ENCODE measurements at regions not wholly inside any gene's neighbourhood (a gene's known extent, or its start where the extent isn't known, plus 50 kb on each side); places are given as distances from the start of the nearest gene placed in this dataset.

DNA sequence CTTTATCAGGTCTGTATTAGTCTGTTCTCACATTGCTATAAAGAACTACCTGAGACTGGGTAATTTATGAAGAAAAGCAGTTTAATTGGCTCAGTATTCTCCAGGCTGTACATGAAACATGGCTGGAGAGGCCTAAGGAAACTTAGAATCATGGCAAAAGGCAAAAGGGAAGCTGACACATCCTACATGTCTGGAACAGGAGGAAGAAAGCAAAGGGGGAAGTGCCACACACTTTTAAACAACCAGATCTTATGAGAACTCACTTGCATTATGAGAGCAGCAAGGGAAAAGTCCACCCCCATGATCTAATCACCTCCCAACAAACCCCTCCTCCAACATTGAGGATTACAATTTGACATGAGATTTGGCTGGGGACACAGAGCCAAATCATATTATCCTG lies 132.1 kb downstream of the PCSK1 start:
- no peaks in the 10 kb centered on the region for H3K9me3 ChIP-seq (ENCODE audit: low read depth, low read length, poor library complexity, severe bottlenecking)
- POLR2A ChIA-PET (ENCODE audit: low non-redundant PET), result no interaction called here
- no TSS peak for BruUV-seq (replicated peaks)
- TF ChIP-seq EZH2 (IDR thresholded peaks at IDR 0.05; ENCODE audit: borderline replicate concordance, low read depth, low read length, poor library complexity, severe bottlenecking), result no peak
- intact Hi-C loops (cut with micrococcal nuclease; ENCODE audit: unreplicated experiment), result no loop called here
- no peak overlapping the region for H3K4me3 ChIP-seq (ENCODE audit: low read depth, low read length, poor library complexity, severe bottlenecking)
- no peak for DNase-seq (ENCODE audit: low spot score)
- no peak overlapping the region for H3K27ac ChIP-seq (ENCODE audit: low read depth, low read length, poor library complexity, severe bottlenecking)
- no peaks in the 10 kb centered on the region for H3K4me1 ChIP-seq (ENCODE audit: insufficient read depth, low read length, poor library complexity, severe bottlenecking)
- H3K27me3 ChIP-seq (replicated peaks; ENCODE audit: insufficient read depth, low read depth, low read length, poor library complexity), result no peaks in the 10 kb centered on the region
- CTCF ChIA-PET, result no interaction called here
- H3K36me3 ChIP-seq (ENCODE audit: insufficient read depth, low read length, poor library complexity, severe bottlenecking), result no peaks in the 10 kb centered on the region

DNA sequence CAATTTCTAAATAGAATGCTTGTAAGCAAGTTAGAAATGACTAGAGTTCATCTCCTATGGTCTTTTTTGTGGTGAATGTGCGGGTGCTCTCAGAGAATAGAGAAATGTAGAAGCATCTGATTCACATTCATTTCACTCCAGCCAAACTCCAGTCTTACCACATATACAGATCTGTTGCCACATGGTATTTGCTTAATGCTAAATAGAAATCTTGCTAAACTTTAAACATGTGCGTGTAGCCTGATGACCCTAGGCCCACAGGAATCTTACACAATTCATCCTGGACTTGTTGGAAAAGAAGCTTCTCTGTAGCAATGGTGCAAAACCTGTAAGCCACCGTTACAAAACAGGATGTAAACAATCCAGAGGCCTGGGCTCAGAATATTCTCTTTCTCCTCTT lies 135.2 kb downstream of the PCSK1 start:
- TF ChIP-seq, protein P1, sequence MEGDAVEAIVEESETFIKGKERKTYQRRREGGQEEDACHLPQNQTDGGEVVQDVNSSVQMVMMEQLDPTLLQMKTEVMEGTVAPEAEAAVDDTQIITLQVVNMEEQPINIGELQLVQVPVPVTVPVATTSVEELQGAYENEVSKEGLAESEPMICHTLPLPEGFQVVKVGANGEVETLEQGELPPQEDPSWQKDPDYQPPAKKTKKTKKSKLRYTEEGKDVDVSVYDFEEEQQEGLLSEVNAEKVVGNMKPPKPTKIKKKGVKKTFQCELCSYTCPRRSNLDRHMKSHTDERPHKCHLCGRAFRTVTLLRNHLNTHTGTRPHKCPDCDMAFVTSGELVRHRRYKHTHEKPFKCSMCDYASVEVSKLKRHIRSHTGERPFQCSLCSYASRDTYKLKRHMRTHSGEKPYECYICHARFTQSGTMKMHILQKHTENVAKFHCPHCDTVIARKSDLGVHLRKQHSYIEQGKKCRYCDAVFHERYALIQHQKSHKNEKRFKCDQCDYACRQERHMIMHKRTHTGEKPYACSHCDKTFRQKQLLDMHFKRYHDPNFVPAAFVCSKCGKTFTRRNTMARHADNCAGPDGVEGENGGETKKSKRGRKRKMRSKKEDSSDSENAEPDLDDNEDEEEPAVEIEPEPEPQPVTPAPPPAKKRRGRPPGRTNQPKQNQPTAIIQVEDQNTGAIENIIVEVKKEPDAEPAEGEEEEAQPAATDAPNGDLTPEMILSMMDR (conservative IDR thresholded peaks at IDR 0.05; ENCODE audit: low read depth, low read length), result no peak
- TF ChIP-seq EZH2 (IDR thresholded peaks at IDR 0.05; ENCODE audit: borderline replicate concordance, low read depth, low read length, poor library complexity, severe bottlenecking), result no peak
- intact Hi-C loops (cut with micrococcal nuclease; ENCODE audit: unreplicated experiment), result no loop called here
- Histone ChIP-seq H3K27me3 (replicated peaks; ENCODE audit: insufficient read depth, low read depth, low read length, poor library complexity) (no peaks in the 10 kb centered on the region), H3K4me1 (ENCODE audit: insufficient read depth, low read length, poor library complexity, severe bottlenecking) (no peaks in the 10 kb centered on the region), H3K4me3 (ENCODE audit: low read depth, low read length, poor library complexity, severe bottlenecking) (no peak overlapping the region), H3K36me3 (ENCODE audit: insufficient read depth, low read length, poor library complexity, severe bottlenecking) (no peaks in the 10 kb centered on the region), H3K9me3 (ENCODE audit: low read depth, low read length, poor library complexity, severe bottlenecking) (no peaks in the 10 kb centered on the region), H3K27ac (ENCODE audit: low read depth, low read length, poor library complexity, severe bottlenecking) (no peak overlapping the region)
- CTCF ChIA-PET, result no interaction called here
- DNase-seq (ENCODE audit: low spot score), result no peak
- BruUV-seq (replicated peaks), result no TSS peak
- POLR2A ChIA-PET (ENCODE audit: low non-redundant PET), result no interaction called here

DNA sequence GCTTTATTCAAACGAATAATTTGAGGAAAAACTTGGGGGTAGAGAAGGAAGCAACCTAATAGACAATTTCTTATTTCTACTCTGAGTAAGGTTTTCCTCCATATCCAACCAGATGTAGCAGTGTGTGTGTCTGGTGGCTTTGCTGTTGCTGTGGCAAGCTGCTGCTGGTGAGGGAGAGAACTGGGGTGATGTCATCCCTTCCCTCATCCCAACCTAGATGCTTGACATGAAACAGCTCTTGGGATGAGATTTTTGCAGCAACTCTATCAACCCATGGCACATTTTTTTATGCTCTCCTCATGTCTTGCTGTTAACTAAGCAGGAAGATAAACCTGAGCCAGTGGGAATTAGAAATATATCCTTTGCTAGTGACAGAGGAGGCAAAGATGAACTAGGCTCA lies 135.8 kb downstream of the PCSK1 start:
- Histone ChIP-seq H3K27me3 (replicated peaks; ENCODE audit: insufficient read depth, low read depth, low read length, poor library complexity) (no peaks in the 10 kb centered on the region), H3K27ac (ENCODE audit: low read depth, low read length, poor library complexity, severe bottlenecking) (no peak overlapping the region), H3K4me1 (ENCODE audit: insufficient read depth, low read length, poor library complexity, severe bottlenecking) (no peaks in the 10 kb centered on the region), H3K36me3 (ENCODE audit: insufficient read depth, low read length, poor library complexity, severe bottlenecking) (no peaks in the 10 kb centered on the region), H3K4me3 (ENCODE audit: low read depth, low read length, poor library complexity, severe bottlenecking) (no peak overlapping the region), H3K9me3 (ENCODE audit: low read depth, low read length, poor library complexity, severe bottlenecking) (no peaks in the 10 kb centered on the region)
- CTCF ChIA-PET, result no interaction called here
- no peak for DNase-seq (ENCODE audit: low spot score)
- intact Hi-C loops (cut with micrococcal nuclease; ENCODE audit: unreplicated experiment), result no loop called here
- TF ChIP-seq, protein P1 (conservative IDR thresholded peaks at IDR 0.05; ENCODE audit: low read depth, low read length), result no peak
- no peak for TF ChIP-seq EZH2 (IDR thresholded peaks at IDR 0.05; ENCODE audit: borderline replicate concordance, low read depth, low read length, poor library complexity, severe bottlenecking)
- POLR2A ChIA-PET (ENCODE audit: low non-redundant PET), result no interaction called here
- BruUV-seq (replicated peaks), result no TSS peak

DNA sequence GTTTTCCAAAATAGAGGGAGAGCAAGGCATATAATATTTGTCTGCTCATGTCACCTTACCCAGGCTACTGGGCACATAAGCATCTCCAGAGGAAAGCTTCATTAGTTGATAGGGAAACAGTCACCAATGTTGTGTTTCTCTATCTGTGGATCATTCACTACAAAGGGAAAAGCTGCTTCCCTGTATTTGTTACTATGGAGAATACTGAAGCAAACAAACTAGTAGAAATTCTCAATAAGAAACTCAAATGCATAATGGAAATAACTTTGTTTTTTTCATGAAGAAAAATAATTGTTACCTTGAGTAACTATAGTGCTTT lies 138.2 kb downstream of the PCSK1 start:
- intact Hi-C loops (cut with micrococcal nuclease; ENCODE audit: unreplicated experiment), result no loop called here
- POLR2A ChIA-PET (ENCODE audit: low non-redundant PET), result no interaction called here
- CTCF ChIA-PET, result no interaction called here

More for the DNA sequence above, 138.2 kb downstream of the PCSK1 start:
- H3K27ac ChIP-seq (ENCODE audit: low read depth, low read length, poor library complexity, severe bottlenecking), result no peak overlapping the region
- H3K36me3 ChIP-seq (ENCODE audit: insufficient read depth, low read length, poor library complexity, severe bottlenecking), result no peaks in the 10 kb centered on the region
- no TSS peak for BruUV-seq (replicated peaks)
- no peaks in the 10 kb centered on the region for H3K27me3 ChIP-seq (replicated peaks; ENCODE audit: insufficient read depth, low read depth, low read length, poor library complexity)
- H3K4me1 ChIP-seq (ENCODE audit: insufficient read depth, low read length, poor library complexity, severe bottlenecking), result no peaks in the 10 kb centered on the region
- no peaks in the 10 kb centered on the region for H3K9me3 ChIP-seq (ENCODE audit: low read depth, low read length, poor library complexity, severe bottlenecking)
- H3K4me3 ChIP-seq (ENCODE audit: low read depth, low read length, poor library complexity, severe bottlenecking), result no peak overlapping the region
- no peak for DNase-seq (ENCODE audit: low spot score)
- TF ChIP-seq EZH2 (IDR thresholded peaks at IDR 0.05; ENCODE audit: borderline replicate concordance, low read depth, low read length, poor library complexity, severe bottlenecking), result no peak
- TF ChIP-seq, protein P1 (conservative IDR thresholded peaks at IDR 0.05; ENCODE audit: low read depth, low read length), result no peak
